ENCODE measurements at regions not wholly inside any gene's neighbourhood (a gene's known extent, or its start where the extent isn't known, plus 50 kb on each side); places are given as distances from the start of the nearest gene placed in this dataset.

DNA sequence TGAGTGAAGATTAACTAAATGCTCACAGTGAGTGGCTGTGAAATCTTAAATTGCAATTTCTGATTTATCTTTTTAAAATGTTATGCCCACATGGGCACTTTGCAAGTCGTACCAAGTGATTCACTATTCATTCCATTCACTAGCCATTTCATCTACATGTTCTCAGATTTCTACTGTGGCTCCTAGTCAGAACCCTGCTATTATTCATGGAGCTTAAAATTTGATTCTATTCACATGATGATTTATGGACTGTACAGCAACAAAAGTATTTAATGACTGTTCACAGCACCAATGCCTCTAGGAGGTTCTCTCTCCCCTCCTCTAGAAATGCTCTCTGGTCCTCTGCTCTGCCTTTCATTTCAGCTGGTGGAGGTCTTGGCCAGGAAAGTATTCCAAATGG, 133.5 kb upstream of the MAP3K7 start:
- H3K4me3 ChIP-seq (ENCODE audit: control insufficient read depth in 2 of 3, extremely low read depth in 1 of 3, insufficient read depth in 2 of 3, low read depth in 1 of 3, low read length in 3 of 3): no peak overlapping the region
- no peaks in the 10 kb centered on the region for H3K9me3 ChIP-seq (ENCODE audit: control insufficient read depth, low read depth, low read length)
- H3K79me2 ChIP-seq (ENCODE audit: control insufficient read depth, insufficient read depth, low read length): no peaks in the 10 kb centered on the region
- H3K4me2 ChIP-seq (ENCODE audit: control insufficient read depth, extremely low read depth, insufficient read depth, low read depth, low read length): no peak overlapping the region
- no peaks in the 10 kb centered on the region for H3K9me1 ChIP-seq (ENCODE audit: control insufficient read depth, extremely low read depth, insufficient read depth, low read length)
- TF ChIP-seq EZH2 (IDR thresholded peaks at IDR 0.05; ENCODE audit: low read length): no peak
- TF ChIP-seq, protein P1, sequence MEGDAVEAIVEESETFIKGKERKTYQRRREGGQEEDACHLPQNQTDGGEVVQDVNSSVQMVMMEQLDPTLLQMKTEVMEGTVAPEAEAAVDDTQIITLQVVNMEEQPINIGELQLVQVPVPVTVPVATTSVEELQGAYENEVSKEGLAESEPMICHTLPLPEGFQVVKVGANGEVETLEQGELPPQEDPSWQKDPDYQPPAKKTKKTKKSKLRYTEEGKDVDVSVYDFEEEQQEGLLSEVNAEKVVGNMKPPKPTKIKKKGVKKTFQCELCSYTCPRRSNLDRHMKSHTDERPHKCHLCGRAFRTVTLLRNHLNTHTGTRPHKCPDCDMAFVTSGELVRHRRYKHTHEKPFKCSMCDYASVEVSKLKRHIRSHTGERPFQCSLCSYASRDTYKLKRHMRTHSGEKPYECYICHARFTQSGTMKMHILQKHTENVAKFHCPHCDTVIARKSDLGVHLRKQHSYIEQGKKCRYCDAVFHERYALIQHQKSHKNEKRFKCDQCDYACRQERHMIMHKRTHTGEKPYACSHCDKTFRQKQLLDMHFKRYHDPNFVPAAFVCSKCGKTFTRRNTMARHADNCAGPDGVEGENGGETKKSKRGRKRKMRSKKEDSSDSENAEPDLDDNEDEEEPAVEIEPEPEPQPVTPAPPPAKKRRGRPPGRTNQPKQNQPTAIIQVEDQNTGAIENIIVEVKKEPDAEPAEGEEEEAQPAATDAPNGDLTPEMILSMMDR (optimal IDR thresholded peaks at IDR 0.05 in 1 of 3, IDR thresholded peaks at IDR 0.05 in 1 of 3, conservative IDR thresholded peaks at IDR 0.05 in 1 of 3; ENCODE audit: extremely low read depth in 1 of 3, insufficient read depth in 2 of 3, low read length in 3 of 3): no peak
- peaks cover 15% of the 10 kb centered on the region for H3K4me1 ChIP-seq (ENCODE audit: control insufficient read depth, extremely low read depth, insufficient read depth, low read length)
- no peak overlapping the region for H3K9ac ChIP-seq (ENCODE audit: control insufficient read depth, extremely low read depth, insufficient read depth, low read length)
- H4K20me1 ChIP-seq (ENCODE audit: control insufficient read depth, extremely low read depth, insufficient read depth, low read length): no peaks in the 10 kb centered on the region
- no peak for DNase-seq (ENCODE audit: low read depth, low spot score)
- dilution Hi-C loops (cut with MboI; ENCODE audit: extremely low pct_ligation_motif_present, low sequenced_read_pairs): no loop called here
- H3K27me3 ChIP-seq (ENCODE audit: control insufficient read depth, extremely low read depth, insufficient read depth, low read length): no peaks in the 10 kb centered on the region
- H2AFZ ChIP-seq (ENCODE audit: control insufficient read depth, low read length): no peak overlapping the region
- H3K27ac ChIP-seq (ENCODE audit: control insufficient read depth, insufficient read depth, low read length): no peak overlapping the region
- H3K36me3 ChIP-seq (ENCODE audit: control insufficient read depth in 2 of 2, extremely low read depth in 1 of 2, insufficient read depth in 2 of 2, low read length in 2 of 2): no peaks in the 10 kb centered on the region
- no peak for FAIRE-seq

DNA sequence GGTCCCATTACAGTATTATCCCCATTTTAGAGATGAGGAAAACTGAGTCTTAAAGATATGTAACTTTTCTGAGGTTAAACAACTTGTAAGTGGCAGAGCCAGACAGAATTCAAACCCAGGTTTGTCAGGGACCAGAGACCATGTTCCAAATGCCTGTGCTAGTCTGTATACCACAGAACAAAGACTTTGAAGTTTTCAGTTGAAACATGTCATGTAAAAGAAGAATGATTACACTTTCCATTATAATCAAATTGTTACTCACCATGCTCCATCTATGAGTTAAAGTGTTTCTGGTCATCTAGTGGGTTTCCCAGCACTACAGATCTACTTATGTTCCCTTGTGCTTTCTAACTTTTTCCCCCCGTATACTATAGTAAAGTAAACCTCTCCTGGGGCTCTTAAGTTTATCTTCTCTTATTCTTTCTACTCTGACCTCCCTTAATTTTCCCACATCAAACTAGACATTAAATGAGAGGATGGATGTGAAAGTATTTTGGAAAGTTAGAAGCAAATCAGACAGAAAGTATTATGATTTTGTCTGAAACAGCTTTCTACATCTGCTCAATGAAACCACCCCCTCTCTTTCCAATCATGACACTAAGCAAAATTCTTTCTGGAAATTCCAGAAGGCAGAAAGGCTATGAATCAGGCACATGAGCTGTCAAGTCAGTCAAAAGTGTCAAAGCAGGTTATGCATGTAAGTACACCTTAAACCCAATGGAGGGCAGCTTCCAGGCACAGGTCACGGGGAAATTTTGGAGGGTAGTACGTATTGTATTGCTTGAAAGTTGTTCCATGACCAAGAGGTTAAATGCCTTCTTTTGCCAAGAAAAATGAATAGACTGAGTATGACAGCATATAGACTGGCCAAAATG, 132.7 kb upstream of the MAP3K7 start:
- Histone ChIP-seq H2AFZ (ENCODE audit: control insufficient read depth, low read length) (no peak overlapping the region), H4K20me1 (ENCODE audit: control insufficient read depth, extremely low read depth, insufficient read depth, low read length) (no peaks in the 10 kb centered on the region), H3K27me3 (ENCODE audit: control insufficient read depth, extremely low read depth, insufficient read depth, low read length) (no peaks in the 10 kb centered on the region), H3K4me3 (ENCODE audit: control insufficient read depth in 2 of 3, extremely low read depth in 1 of 3, insufficient read depth in 2 of 3, low read depth in 1 of 3, low read length in 3 of 3) (no peak overlapping the region), H3K4me2 (ENCODE audit: control insufficient read depth, extremely low read depth, insufficient read depth, low read depth, low read length) (peak overlapping the region; percentile 22), H3K9me1 (ENCODE audit: control insufficient read depth, extremely low read depth, insufficient read depth, low read length) (no peaks in the 10 kb centered on the region), H3K27ac (ENCODE audit: control insufficient read depth, insufficient read depth, low read length) (peak overlapping the region; percentile 11), H3K4me1 (ENCODE audit: control insufficient read depth, extremely low read depth, insufficient read depth, low read length) (peaks cover 21% of the 10 kb centered on the region), H3K9ac (ENCODE audit: control insufficient read depth, extremely low read depth, insufficient read depth, low read length) (no peak overlapping the region), H3K79me2 (ENCODE audit: control insufficient read depth, insufficient read depth, low read length) (no peaks in the 10 kb centered on the region), H3K36me3 (ENCODE audit: control insufficient read depth in 2 of 2, extremely low read depth in 1 of 2, insufficient read depth in 2 of 2, low read length in 2 of 2) (no peaks in the 10 kb centered on the region), H3K9me3 (ENCODE audit: control insufficient read depth, low read depth, low read length) (no peaks in the 10 kb centered on the region)
- dilution Hi-C loops (cut with MboI; ENCODE audit: extremely low pct_ligation_motif_present, low sequenced_read_pairs): no loop called here
- peak; percentile 9 for DNase-seq (ENCODE audit: low read depth, low spot score)
- TF ChIP-seq, protein P1 (optimal IDR thresholded peaks at IDR 0.05 in 1 of 3, IDR thresholded peaks at IDR 0.05 in 1 of 3, conservative IDR thresholded peaks at IDR 0.05 in 1 of 3; ENCODE audit: extremely low read depth in 1 of 3, insufficient read depth in 2 of 3, low read length in 3 of 3): no peak
- no peak for TF ChIP-seq EZH2 (IDR thresholded peaks at IDR 0.05; ENCODE audit: low read length)
- peak; percentile 13 for FAIRE-seq

Data from keratinocyte (primary cell).